Astrocyte (in vitro differentiated cells and primary cell): ENCODE measurements at regions not wholly inside any gene's neighbourhood (a gene's known extent, or its start where the extent isn't known, plus 50 kb on each side); places are given as distances from the start of the nearest gene placed in this dataset.

Experiments used
- EZH2 ChIP-seq: IDR thresholded peaks from 2 replicates; pipeline ENCODE4 v1.6.1; 2012; ENCODE audit warnings: mild to moderate bottlenecking, low read length, inconsistent platforms; ENCODE audit not compliant: insufficient read depth
- TF ChIP-seq, protein P1 (sequence below): IDR thresholded peaks from 2 replicates; pipeline ENCODE4 v1.5.1; 2011; ENCODE audit warnings: low read depth, mild to moderate bottlenecking, inconsistent platforms, low read length, moderate library complexity; ENCODE audit not compliant: insufficient read depth

- no peak for TF ChIP-seq EZH2
- TF ChIP-seq, protein P1, sequence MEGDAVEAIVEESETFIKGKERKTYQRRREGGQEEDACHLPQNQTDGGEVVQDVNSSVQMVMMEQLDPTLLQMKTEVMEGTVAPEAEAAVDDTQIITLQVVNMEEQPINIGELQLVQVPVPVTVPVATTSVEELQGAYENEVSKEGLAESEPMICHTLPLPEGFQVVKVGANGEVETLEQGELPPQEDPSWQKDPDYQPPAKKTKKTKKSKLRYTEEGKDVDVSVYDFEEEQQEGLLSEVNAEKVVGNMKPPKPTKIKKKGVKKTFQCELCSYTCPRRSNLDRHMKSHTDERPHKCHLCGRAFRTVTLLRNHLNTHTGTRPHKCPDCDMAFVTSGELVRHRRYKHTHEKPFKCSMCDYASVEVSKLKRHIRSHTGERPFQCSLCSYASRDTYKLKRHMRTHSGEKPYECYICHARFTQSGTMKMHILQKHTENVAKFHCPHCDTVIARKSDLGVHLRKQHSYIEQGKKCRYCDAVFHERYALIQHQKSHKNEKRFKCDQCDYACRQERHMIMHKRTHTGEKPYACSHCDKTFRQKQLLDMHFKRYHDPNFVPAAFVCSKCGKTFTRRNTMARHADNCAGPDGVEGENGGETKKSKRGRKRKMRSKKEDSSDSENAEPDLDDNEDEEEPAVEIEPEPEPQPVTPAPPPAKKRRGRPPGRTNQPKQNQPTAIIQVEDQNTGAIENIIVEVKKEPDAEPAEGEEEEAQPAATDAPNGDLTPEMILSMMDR: no peak
Measured at GRCh38 chr10:44183667-44184632, 200.9 kb downstream of the CXCL12 start.
